Esophagus squamous epithelium (tissue), 5 donors: ENCODE measurements at regions not wholly inside any gene's neighbourhood (a gene's known extent, or its start where the extent isn't known, plus 50 kb on each side); places are given as distances from the start of the nearest gene placed in this dataset.

Source experiments
- DNase-seq: peaks from one replicate; lab custom pipeline; 2025; lab: John Stamatoyannopoulos, UW
- H3K27ac ChIP-seq, 4 donors: fragments of 200-600 bp; sonication (generic); one replicate each; pipeline ENCODE4 v1.5.1; 2016 to 2019; ENCODE audit warnings: mild to moderate bottlenecking in 1 of 4
- H3K27me3 ChIP-seq, 4 donors: fragments of 200-600 bp; sonication (generic); 1 replicate in 3 of 4; 2 replicates in 1 of 4; pipeline versions ENCODE4 v1.5.1 to v1.6.0; 2017 to 2021; ENCODE audit warnings: antibody characterized with exemption in 1 of 4
- H3K36me3 ChIP-seq, 3 donors: fragments of 200-600 bp; sonication (generic); one replicate each; pipeline ENCODE4 v1.5.1; 2016 to 2019
- H3K4me1 ChIP-seq, 3 donors: fragments of 200-600 bp; sonication (generic); one replicate each; pipeline ENCODE4 v1.5.1; 2017 to 2019
- H3K4me3 ChIP-seq, 4 donors: fragments of 200-600 bp; sonication (generic); 1 replicate in 3 of 4; 2 replicates in 1 of 4; pipeline ENCODE4 v1.5.1; 2016 to 2019; ENCODE audit warnings: mild to moderate bottlenecking in 2 of 4, moderate library complexity in 1 of 4
- H3K9me3 ChIP-seq, 3 donors: fragments of 200-600 bp; sonication (generic); one replicate each; pipeline ENCODE4 v1.5.1; 2016 to 2019
- CTCF ChIP-seq, 6 experiments: fragments of 450-650 bp in 4 of 6; fragments of 200-600 bp in 2 of 6; sonication (generic) in 2 of 6; IDR thresholded peaks; one replicate each; pipeline ENCODE4 v1.5.1; 2016 to 2019; ENCODE audit warnings: antibody characterized with exemption in 6 of 6, mild to moderate bottlenecking in 4 of 6, moderate library complexity in 4 of 6
- POLR2A ChIP-seq, 4 donors: fragments of 450-650 bp; IDR thresholded peaks; one replicate each; pipeline ENCODE4 v1.6.1; 2017; ENCODE audit warnings: antibody characterized with exemption in 4 of 4, mild to moderate bottlenecking in 4 of 4, moderate library complexity in 3 of 4
- WGBS, 2 donors: methylation state at CpG; one replicate each; pipeline ENCODE4 v1.1.5; 2018; 5-methylcytosine and 5-hydroxymethylcytosine counted together
- intact Hi-C: fragments of 100-400 bp; cut with DNase I; formaldehyde crosslinking; loops from one replicate; pipeline ENCODE4 v1.15.0; 2022
- donor health status: DM: yes; HTN: yes; CAD: no.

DNA sequence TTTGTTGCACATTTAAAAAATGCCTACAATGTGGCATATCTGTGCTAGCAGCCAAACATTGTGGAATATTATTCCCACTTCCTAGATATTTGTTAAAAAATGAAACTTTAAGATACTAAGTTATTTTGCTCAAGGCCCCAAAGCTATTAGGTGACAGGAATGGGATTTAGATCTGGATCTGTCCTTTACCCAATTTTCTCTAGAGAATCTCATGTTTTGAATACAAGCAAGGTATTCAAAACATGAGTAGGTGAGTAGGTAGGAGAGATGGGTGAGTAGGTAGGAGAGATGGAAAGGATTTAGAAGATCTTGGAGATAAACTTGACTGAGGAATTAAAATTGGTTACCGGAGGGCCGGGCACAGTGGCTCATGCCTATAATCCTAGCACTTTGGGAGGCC lies 61.2 kb upstream of the AKIRIN2 start:
- DNase-seq: no peak
- Histone ChIP-seq H3K4me3 (no peak overlapping the region), H3K9me3 (no peaks in the 10 kb centered on the region), H3K36me3 (no peaks in the 10 kb centered on the region), H3K27ac (no peak overlapping the region), H3K4me1 (no peaks in the 10 kb centered on the region), H3K27me3 (no peaks in the 10 kb centered on the region)
- 93 to 100% methylated on average over 2 of the region's 2 CpGs for WGBS, 2 donors
- intact Hi-C loops: no loop called here
- TF ChIP-seq CTCF (IDR thresholded peaks at IDR 0.05) (no peak), POLR2A (IDR thresholded peaks at IDR 0.05) (no peak)

GRCh38 chr6:87762116-87762515 lies 60.1 kb upstream of the AKIRIN2 start:
- intact Hi-C loops: no loop called here
- Histone ChIP-seq H3K9me3 (no peaks in the 10 kb centered on the region), H3K4me1 (peaks cover 0 to 4% (median 0%) of the 10 kb centered on the region in 3 donors), H3K4me3 (no peak overlapping the region), H3K36me3 (no peaks in the 10 kb centered on the region), H3K27me3 (no peaks in the 10 kb centered on the region), H3K27ac (no peak overlapping the region)
- 78% methylated on average over 3 of the region's 3 CpGs for WGBS, 2 donors
- TF ChIP-seq POLR2A (IDR thresholded peaks at IDR 0.05): no peak
- no peak for TF ChIP-seq CTCF (IDR thresholded peaks at IDR 0.05)
- DNase-seq: no peak

DNA sequence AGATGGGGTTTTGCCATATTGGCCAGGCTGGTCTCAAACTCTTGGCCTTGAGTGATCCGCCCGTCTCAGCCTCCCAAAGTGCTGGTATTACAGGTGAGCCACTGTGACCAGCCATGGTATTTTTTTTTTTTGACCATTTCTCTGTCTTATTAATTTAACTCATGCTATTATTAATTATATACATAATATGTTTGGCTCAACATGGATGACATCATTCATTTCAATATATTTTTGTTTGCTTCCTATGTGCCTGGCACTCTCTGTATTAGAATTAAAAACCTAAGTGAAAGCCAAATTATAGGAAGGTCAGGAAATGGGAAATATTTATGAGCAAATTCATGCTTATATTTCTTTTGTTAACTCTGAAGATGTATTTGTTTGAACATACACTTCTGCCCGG lies 55.8 kb upstream of the AKIRIN2 start:
- intact Hi-C loops: no loop called here
- no peak for DNase-seq
- WGBS, 2 donors: 83 to 92% methylated on average over 3 of the region's 3 CpGs

DNA sequence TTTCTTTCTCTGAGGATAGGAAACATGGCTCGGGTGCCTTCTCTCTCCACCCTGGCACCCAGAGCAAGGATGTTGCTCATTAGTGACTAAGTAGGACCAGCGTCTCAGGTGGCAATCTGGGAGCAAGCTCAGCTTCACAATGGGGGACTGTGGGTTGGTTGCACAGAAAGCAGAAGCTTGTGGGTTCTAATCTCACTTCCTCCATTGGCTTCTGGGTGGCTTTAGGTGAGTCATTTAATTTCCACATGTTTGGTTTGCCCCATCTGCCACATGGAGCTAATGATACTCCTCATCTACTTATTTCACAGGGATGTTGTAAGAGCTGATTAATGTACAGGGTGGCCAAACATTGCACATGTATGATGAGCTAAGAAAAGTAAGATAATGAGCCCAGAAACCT lies 54.8 kb upstream of the AKIRIN2 start:
- 33 to 48% methylated on average over 2 of the region's 2 CpGs for WGBS, 2 donors
- H3K27me3 ChIP-seq: no peaks in the 10 kb centered on the region
- TF ChIP-seq POLR2A (IDR thresholded peaks at IDR 0.05): no peak
- TF ChIP-seq CTCF (IDR thresholded peaks at IDR 0.05): no peak
- no peak overlapping the region for H3K4me3 ChIP-seq
- no peaks in the 10 kb centered on the region for H3K9me3 ChIP-seq
- H3K27ac ChIP-seq: no peak overlapping the region
- peaks cover 0 to 14% (median 0%) of the 10 kb centered on the region in 3 donors for H3K4me1 ChIP-seq
- intact Hi-C loops: no loop called here
- no peaks in the 10 kb centered on the region for H3K36me3 ChIP-seq
- no peak for DNase-seq

More for the DNA sequence above, 55.8 kb upstream of the AKIRIN2 start:
- no peaks in the 10 kb centered on the region for H3K27me3 ChIP-seq
- H3K4me1 ChIP-seq: peaks cover 0 to 14% (median 0%) of the 10 kb centered on the region in 3 donors
- H3K4me3 ChIP-seq: no peak overlapping the region
- H3K27ac ChIP-seq: no peak overlapping the region
- no peak for TF ChIP-seq POLR2A (IDR thresholded peaks at IDR 0.05)
- TF ChIP-seq CTCF (IDR thresholded peaks at IDR 0.05): no peak
- no peaks in the 10 kb centered on the region for H3K36me3 ChIP-seq
- H3K9me3 ChIP-seq: no peaks in the 10 kb centered on the region

DNA sequence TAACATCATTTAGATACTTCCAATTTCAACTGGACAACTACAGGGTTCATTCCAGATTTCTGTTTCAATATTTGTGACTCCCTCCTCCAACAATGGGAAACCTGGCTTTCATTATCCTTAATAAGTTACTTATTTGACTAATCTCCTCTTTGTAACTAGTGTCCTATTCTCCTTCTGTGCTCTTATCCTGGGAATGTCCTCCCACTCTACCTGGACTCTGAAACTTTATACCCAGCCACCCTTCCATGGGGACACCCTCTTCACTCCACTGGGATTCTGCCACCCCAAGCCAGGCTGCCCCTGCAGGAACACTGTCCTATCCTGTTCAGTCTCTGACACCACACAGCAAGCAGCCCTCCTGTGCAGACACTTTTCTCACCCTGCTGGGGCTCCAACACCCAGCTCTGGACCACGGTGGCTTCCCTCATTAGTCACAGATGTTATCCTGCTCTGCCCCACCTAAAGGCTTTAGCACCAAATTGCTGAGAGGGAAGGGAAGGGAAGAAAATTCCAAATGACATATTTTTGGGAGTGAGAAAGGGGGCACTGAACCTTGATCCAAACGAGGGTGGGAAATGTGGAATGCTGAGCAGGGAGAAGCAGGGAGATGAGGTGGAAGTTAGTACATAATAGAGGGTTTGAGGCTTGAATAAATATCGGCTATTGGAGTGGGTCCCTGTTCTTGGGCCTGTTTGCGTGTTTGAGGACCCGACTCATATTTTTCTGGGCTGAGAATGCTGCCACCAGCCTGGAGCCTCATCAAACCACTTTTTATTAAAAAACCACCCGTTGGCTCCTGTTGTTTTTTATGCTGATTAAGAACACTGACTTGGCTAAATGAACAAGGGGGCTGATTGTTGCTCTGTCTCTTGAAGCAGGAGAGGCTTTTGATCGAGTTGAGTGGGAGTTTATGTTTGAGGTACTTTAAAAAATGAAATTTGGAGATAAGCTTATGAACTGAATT lies 54.0 kb upstream of the AKIRIN2 start:
- 49 to 51% methylated on average over 7 of the region's 7 CpGs for WGBS, 2 donors
- intact Hi-C loops: no loop called here
- TF ChIP-seq CTCF (IDR thresholded peaks at IDR 0.05) (no peak), POLR2A (IDR thresholded peaks at IDR 0.05) (no peak)
- Histone ChIP-seq H3K9me3 (no peaks in the 10 kb centered on the region), H3K27me3 (no peaks in the 10 kb centered on the region), H3K4me3 (no peak overlapping the region), H3K27ac (no peak overlapping the region), H3K4me1 (peaks cover 0 to 14% (median 0%) of the 10 kb centered on the region in 3 donors), H3K36me3 (no peaks in the 10 kb centered on the region)
- no peak for DNase-seq
